ENCODE measurements at regions not wholly inside any gene's neighbourhood (a gene's known extent, or its start where the extent isn't known, plus 50 kb on each side); places are given as distances from the start of the nearest gene placed in this dataset.

DNA sequence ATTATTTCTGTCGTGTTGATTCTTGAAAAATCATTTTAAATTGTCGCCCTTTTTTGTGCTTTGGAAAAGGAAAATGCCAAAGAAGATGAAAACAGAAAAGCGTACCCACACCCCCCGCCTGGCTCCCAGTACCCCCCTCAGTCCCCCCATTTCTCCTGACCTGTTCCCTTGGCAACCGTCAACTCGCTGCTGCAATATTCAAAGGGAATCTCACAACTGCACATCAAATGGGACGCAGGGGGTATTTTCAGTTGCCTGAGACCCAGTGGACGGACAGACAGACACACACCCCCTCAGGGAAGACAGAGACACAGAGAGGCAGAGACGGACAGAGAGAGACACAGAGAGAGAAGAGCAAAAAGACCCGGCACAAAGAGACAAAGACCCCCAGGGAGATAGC is 83.5 kb upstream of the PRR20G start:
- no peak for DNase-seq

DNA sequence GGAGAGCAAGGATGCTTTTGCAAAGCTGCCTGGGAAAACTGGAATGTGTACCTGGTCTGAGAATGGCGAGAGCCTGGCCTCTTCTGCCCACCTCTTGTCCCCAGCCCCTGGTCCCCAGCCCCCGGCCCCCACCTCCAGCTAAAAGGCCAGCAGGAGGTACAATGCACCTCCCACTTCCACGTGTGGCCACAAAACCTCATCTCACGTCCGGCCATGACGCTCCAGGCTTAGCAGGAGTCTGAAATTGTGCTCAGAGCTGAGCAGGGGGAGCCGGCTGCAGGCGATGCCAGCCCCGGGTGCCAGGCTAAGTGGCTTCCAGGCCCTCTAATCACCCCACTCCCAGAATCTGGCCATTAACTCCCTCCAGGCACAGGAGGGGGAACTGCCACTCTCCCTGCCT is 83.1 kb upstream of the PRR20G start:
- DNase-seq = no peak

DNA sequence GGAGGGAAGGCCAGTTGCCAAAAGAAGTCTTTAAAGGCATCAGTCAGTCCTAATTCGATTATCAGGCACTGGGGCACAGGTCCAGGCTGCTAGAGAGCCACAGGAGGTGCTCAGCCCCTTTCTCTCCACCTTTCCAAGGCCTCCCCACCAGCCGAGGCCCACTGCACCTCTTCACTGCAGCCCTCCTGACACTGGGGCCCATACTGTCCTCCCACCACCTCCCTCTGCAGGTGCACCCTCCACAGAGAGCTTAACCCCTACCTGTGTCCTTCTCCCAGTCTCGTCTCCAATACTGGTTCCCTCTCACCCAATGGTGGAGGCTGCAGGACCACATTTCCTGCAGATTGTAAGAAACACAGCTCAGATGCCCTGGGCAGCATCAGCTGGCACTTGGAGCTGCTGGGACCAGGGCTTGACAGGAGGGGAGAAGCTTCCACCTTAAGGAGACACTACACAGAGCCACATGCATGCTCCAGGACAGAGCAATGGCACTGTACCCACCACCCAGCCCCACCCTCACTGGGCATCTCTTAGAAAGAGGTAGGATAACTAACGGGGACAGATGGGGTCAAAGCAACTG is 81.6 kb upstream of the PRR20G start:
- no peak for DNase-seq

DNA sequence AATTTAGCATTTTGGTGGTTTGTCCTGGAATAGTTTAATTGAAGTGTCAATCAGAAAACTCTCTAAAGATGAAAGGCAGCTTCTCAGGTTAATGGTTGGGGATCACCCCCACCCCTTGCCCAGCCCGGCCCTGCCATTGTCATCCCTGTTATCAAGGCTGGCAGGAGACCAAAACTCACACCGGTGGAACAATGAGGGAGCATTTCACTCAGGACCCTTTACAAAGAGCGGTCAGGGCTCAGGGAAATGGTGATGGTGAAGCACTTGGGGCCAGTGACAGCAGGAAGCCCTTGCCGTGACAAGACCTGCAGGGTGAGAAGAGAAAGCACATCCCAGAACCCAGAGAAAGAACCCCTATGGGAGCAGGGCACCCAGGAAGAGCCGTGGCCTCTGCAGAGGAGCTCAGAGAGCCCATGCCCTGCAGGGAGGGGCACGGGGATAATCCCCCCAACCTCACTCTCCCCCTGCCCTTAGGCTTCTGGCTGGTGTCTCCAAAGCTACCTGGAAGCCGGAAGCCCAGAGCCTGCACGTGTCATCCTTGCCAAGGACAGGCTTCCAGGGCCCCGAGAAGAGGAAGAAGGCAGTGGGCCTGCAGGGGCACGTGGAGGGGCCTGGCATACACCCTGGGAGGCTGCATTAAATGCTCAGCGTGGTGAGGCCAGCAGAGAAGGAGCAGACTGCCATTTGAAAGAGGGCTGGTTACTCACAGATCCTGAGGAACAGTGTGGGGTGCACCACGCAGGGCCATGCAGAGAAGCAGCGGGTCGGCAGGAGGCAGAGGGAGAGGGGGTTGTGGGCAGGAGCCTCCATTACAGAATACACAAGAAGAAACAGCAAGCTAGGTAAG is 80.6 kb upstream of the PRR20G start:
- no peak for DNase-seq

DNA sequence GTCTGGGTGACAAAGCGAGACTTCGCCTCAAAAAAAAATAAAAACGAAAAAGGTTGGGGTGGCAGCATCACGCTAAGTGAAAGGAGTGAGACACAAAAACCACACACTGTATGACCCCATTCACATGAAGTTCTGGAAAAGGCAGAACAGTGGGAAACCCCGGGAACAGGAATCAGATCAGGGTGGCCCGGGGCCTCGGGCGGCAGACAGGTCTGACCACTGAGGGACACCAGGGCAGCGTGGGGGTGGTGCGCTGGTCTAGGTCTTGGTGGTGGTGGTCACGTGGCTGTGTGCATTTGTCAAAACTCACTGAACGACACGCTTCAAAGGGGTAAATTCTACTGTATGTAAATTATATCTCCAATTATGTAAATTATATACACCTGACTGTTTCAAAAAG is 79.7 kb upstream of the PRR20G start:
- no peak for DNase-seq

- DNase-seq = no peak
Measured at GRCh38 chr3:127366383-127366782, 78.5 kb upstream of the PRR20G start.

- DNase-seq = no peak
Measured at GRCh38 chr3:127365163-127365798, 77.4 kb upstream of the PRR20G start.

GRCh38 chr3:127363891-127364290 is 76.0 kb upstream of the PRR20G start:
- DNase-seq = no peak

DNA sequence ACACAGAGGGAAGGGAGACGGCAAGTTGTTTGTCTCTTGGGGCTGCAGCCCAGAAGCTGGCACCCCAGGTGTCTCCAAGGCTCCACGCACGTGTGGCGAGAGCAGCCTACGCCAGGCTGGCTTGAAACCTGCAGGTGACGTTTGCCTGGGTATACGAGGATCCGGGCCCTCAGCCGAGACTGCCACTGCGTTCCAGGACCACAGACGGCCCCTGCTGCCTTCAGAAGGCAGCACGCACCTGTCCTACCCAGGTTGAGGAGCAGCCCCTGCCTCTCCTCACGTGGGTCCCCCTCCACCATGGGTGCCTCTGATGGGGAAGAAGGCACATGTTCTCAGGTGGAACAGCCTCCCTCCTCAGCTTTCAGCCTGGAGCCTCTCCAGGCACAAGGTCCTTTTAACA is 75.3 kb upstream of the PRR20G start:
- no peak for DNase-seq

DNA sequence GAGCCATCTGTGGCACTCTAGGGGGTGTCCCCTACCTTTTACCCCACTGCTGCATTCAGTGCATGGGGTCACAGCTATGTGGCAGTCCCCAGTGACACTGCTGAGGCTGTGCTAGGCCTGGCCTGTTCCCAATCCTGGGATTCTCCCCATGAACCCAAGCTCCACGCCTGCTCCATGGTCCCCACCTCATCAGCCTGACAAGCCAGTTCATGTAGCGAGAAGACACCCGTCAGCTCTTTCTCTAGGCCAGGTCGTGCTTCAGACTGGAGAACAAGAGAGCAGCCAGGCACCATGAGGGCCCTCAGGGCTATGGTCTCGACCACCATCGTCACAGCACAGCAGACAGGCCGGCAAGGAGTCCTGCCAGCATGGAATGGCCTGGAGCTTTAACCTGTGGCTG is 72.8 kb upstream of the PRR20G start:
- no peak for DNase-seq

DNA sequence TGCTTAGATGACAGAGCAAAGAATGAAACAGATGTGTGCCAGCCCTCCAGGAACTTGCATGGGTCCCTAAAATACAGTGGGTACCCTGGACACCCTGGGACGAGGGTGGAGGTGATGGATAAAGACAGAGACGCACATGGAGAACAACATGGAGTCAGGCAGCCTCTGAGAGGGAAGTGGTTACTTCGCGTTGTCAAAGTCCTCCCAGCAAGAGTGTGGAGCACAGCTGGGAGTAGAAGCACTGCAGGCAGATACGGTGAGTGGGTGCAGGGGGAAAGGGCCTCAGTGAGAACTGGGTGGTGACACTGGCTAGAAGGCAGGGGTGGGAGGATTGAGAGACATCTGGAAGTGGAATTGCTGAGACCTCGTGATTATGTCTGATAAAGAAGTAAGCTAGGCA is 70.8 kb upstream of the PRR20G start:
- no peak for DNase-seq

DNA sequence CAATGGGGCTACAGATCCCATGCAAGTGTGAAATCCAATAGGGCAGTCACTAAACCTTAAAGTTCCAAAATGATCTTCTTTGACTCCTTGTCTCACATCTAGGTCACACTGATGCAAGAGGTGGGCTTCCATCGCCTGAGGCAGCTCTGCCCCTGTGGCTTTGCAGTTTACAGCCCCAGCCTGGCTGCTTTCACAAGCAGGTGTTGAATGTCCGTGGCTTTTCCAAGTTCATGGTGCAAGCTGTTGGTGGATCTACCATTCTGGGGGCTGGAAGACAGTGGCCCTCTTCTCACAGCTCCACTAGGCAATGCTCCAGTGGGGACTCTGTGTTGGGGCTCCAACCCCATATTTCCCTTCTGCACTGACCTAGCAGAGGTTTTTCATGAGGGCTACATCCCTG is 68.5 kb upstream of the PRR20G start:
- DNase-seq = no peak

DNA sequence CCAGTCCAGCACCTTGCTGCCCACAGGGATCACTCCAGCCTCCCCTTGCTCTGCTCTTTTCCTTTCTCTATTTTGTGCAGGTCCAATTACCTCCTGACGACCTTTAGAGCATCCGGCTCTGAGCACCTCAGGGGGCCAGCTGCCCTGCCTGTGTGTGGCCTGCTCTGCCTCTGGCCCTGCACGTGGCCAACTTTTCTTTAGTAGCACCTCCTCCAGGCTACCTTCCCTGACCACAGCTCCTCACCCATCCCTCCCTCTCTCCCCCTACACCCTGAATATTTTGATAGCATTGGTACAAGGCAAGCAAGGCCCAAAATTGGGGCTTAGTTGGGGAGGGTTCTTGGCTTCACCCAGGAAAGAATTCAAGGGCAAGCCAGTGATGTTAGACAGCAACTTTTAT is 66.9 kb upstream of the PRR20G start:
- no peak for DNase-seq

GRCh38 chr3:127352612-127353011 is 64.8 kb upstream of the PRR20G start:
- no peak for DNase-seq

GRCh38 chr3:127351775-127352350 is 64.0 kb upstream of the PRR20G start:
- no peak for DNase-seq

DNA sequence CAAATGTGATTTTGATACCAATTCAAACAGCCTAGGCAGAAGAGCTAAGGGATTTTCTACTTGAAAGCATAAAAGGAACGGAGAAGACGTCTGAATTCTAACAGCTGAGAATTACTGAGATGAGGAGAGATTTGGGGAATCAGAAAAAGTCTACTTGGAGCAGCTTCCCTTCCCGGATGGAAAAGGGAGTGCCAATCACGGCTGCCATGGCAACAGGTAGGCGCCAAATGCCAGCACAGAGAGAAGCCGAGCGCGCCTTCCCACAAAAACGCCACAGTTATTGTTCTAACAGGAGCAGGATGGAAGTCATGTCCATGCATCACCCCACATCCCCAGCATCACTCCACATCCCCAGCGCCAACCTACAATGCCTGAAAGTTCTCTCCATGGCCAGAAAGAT is 63.5 kb upstream of the PRR20G start:
- no peak for DNase-seq

DNA sequence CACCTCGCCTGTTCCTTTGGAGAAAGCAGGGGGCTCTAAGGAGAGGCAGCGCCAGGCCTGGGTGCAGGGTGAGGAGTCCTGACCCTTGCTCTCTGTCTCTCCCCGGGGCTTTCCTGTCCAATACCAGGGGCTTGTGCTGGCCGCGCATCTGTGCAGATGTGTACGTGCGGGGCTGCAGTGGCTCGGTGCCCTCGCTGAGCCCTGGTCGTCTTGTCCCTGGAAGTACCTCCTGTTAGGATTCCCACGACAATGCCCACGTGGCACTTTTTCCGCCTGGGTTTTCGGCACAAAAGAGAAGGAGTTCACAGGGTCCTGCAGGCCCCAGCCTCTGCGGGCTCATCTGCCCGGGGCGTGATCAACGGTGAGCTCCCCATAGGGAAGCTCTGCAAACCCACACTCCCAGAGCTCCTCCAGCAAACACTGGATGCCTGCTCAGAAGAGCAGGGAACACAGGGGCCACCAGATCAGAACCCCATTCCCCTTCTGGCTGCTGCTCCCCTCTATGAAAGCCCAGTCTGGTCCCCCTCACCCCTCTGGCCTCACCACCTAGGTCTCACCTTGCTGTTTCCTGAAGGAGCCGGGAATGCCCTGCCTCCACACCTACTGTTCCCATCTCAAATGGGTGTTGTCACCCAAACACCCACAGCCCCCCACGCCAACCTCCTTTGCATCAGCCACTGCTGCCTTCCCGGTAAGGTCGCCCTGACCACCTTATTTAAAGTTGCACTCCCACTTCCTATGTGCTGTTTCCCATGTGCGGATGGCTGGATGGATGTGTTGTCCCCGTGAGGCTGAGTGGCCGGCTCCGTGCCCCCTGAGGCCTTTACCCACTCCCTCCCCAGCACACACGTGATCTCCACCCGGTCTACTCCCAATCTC is 62.6 kb upstream of the PRR20G start:
- no peak for DNase-seq

GRCh38 chr3:127349501-127350171 is 61.8 kb upstream of the PRR20G start:
- no peak for DNase-seq

DNA sequence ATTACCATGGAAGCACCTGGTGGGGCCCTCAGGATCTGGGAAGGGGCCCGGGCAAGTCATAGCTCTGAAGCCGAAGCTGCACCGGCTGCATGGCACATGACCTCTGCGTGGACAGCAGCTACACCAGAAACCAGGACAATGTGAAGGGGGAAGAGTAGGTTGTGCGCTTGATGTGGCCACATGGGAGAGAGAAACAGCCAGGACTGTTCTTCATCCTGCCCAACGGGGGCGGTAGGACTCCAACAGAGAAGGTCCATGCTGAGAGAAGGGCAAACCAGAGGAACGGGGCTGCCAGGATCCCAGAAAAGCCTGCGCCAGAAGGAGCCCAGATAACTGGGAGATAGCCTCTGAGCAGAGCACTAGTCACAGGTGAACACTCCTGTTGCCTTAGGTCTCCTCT is 54.9 kb upstream of the PRR20G start:
- DNase-seq = no peak

DNA sequence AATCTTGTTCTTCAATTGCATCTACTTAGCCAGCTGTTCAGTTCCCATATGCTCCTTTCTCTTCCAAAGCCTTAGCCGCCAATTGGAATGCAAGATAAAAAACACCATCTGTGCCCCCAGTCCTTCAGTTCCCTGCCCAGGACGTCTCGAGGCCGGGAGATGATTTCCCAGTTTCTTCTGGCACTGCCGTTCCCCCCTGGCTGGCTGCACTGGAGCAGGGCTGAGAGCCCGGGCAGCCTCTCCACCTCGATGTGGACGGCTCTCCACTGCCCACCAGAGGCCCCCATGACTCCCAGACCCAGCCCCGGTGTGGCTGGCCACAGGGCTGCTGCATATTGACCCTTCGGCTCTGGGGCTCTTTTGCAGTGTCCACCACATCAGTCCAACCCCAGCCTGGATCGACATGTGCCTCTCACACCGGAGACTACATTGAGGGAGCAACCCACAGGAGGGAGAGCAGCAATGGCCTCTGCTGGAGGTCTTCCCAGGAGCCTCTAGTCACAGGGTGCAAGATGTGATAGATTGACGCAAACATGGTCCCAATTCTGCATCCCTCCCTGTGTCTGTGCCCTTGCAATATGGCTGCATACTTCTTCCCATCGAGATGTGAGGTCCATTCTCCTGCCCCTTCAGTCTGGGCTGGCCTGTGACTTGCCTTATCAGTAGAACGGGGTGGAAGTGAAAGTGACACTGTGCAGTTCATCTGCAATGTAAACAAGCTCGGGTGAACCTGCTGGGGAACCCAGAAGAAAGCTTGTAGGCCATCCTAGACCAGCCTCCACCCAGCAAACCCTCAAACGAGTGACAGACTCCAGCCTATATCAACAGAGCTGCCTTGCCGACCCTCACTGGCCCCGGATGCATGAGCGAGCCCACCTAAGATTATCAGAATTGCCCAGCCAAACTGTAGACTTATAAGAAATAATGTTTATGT is 52.3 kb upstream of the PRR20G start:
- no peak for DNase-seq

- no peak for DNase-seq
Measured at GRCh38 chr3:127339016-127339415, 51.2 kb upstream of the PRR20G start.

Data from effector CD8-positive, alpha-beta T cell (primary cell).